ENCODE measurements at regions not wholly inside any gene's neighbourhood (a gene's known extent, or its start where the extent isn't known, plus 50 kb on each side); places are given as distances from the start of the nearest gene placed in this dataset.
"Not testable (repeated sequence)": the region's sequence is repeated elsewhere in the genome, so short reads cannot be mapped to it uniquely, and the experiment has no call there.

DNA sequence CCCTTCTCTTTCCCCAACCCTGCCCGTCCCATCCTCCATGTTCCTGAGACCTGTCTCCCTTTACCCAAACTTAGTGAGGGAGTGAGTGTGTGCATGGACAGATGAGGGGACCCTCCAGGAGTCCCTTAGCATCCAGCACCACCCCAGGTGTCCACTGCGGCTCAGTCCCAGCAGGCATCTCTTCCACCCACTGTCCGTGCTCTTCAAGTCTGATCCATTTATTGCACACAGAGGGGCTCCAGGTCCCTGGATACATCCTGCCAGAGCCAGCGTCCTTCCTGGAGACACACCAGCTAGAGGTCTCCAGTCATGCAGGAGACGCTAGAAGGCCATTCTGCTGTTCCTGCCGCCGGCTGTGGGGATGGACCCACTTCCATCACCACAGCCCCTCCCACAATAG is 239.2 kb downstream of the ADGRD1 start:
- Histone ChIP-seq H3K27me3 (no peaks in the 10 kb centered on the region), H3K27ac (no peak overlapping the region), H3K4me3 (no peak overlapping the region), H3K9me3 (no peaks in the 10 kb centered on the region), H3K4me1 (no peaks in the 10 kb centered on the region), H3K36me3 (no peaks in the 10 kb centered on the region)
- TF ChIP-seq, protein P1, sequence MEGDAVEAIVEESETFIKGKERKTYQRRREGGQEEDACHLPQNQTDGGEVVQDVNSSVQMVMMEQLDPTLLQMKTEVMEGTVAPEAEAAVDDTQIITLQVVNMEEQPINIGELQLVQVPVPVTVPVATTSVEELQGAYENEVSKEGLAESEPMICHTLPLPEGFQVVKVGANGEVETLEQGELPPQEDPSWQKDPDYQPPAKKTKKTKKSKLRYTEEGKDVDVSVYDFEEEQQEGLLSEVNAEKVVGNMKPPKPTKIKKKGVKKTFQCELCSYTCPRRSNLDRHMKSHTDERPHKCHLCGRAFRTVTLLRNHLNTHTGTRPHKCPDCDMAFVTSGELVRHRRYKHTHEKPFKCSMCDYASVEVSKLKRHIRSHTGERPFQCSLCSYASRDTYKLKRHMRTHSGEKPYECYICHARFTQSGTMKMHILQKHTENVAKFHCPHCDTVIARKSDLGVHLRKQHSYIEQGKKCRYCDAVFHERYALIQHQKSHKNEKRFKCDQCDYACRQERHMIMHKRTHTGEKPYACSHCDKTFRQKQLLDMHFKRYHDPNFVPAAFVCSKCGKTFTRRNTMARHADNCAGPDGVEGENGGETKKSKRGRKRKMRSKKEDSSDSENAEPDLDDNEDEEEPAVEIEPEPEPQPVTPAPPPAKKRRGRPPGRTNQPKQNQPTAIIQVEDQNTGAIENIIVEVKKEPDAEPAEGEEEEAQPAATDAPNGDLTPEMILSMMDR (IDR thresholded peaks at IDR 0.05) = no peak
- TF ChIP-seq POLR2A (IDR thresholded peaks at IDR 0.05) = no peak
- DNase-seq = no peak

- no peaks in the 10 kb centered on the region for H3K9me3 ChIP-seq
- no peak for DNase-seq
- H3K4me3 ChIP-seq = no peak overlapping the region
- H3K27me3 ChIP-seq = no peaks in the 10 kb centered on the region
- H3K27ac ChIP-seq = no peak overlapping the region
- H3K4me1 ChIP-seq = no peaks in the 10 kb centered on the region
- TF ChIP-seq, protein P1 (IDR thresholded peaks at IDR 0.05) = no peak
- no peak for TF ChIP-seq POLR2A (IDR thresholded peaks at IDR 0.05)
- H3K36me3 ChIP-seq = no peaks in the 10 kb centered on the region
These were observed 240.5 kb downstream of the ADGRD1 start for GRCh38 chr12:131194166-131194565.

- no peaks in the 10 kb centered on the region for H3K9me3 ChIP-seq
- H3K4me3 ChIP-seq = no peak overlapping the region
- no peaks in the 10 kb centered on the region for H3K27me3 ChIP-seq
- H3K36me3 ChIP-seq = no peaks in the 10 kb centered on the region
- no peaks in the 10 kb centered on the region for H3K4me1 ChIP-seq
- TF ChIP-seq, protein P1 (IDR thresholded peaks at IDR 0.05) = no peak
- no peak for TF ChIP-seq POLR2A (IDR thresholded peaks at IDR 0.05)
- DNase-seq = peak in 1 of 3 donors; percentile 38
- no peak overlapping the region for H3K27ac ChIP-seq
These were observed 242.1 kb downstream of the ADGRD1 start for GRCh38 chr12:131195796-131196195.

- no peak for TF ChIP-seq POLR2A (IDR thresholded peaks at IDR 0.05)
- TF ChIP-seq, protein P1 (IDR thresholded peaks at IDR 0.05) = no peak
- no peaks in the 10 kb centered on the region for H3K27me3 ChIP-seq
- H3K4me1 ChIP-seq = no peaks in the 10 kb centered on the region
- DNase-seq = peak in 1 of 3 donors; percentile 22
- no peak overlapping the region for H3K27ac ChIP-seq
- H3K9me3 ChIP-seq = no peaks in the 10 kb centered on the region
- no peaks in the 10 kb centered on the region for H3K36me3 ChIP-seq
- no peak overlapping the region for H3K4me3 ChIP-seq
These were observed 242.5 kb downstream of the ADGRD1 start for GRCh38 chr12:131196220-131196619.

DNA sequence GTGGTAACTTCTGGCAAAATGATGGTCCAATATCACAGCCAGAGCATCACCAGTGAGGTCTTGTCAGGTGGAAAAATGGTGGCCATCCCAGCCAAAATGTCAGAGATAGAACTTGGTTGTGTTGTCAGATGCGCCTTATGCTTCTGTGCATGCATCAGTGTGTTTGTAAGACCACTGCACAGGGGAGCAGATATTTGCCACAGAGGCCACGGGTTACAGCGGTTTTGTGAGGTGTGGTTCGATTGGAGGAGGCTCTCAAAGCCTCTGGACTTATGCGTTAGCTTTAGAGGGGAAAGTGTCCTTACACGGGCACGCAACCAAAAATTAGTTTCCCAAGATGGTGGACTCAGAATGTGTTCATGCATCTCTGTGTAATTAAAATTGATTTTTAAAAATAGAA is 243.8 kb downstream of the ADGRD1 start:
- Histone ChIP-seq H3K4me1 (no peaks in the 10 kb centered on the region), H3K9me3 (no peaks in the 10 kb centered on the region), H3K27me3 (no peaks in the 10 kb centered on the region), H3K27ac (no peak overlapping the region), H3K36me3 (no peaks in the 10 kb centered on the region), H3K4me3 (no peak overlapping the region)
- TF ChIP-seq POLR2A (IDR thresholded peaks at IDR 0.05) = no peak
- TF ChIP-seq, protein P1 (IDR thresholded peaks at IDR 0.05) = no peak
- no peak for DNase-seq

DNA sequence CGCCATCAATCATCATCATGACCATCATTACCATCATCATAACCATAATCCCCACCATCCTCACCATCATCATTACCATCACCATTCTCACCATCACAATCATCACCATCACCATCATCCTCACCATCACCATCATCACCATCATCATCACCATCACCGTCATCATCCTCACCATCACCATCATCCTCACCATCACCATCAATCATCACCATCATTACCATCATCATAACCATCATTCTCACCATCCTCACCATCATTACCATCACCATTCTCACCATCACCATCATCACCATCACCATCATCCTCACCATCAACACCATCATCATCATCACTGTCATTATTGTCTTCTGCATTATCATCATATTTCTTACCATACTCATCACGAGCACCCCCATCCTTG is 245.5 kb downstream of the ADGRD1 start:
- Histone ChIP-seq H3K9me3 (no peaks in the 10 kb centered on the region), H3K36me3 (no peaks in the 10 kb centered on the region), H3K27ac (no peak overlapping the region), H3K4me1 (no peaks in the 10 kb centered on the region), H3K27me3 (no peaks in the 10 kb centered on the region), H3K4me3 (no peak overlapping the region)
- DNase-seq = no peak
- TF ChIP-seq, protein P1 (IDR thresholded peaks at IDR 0.05) = no peak
- no peak for TF ChIP-seq POLR2A (IDR thresholded peaks at IDR 0.05)

DNA sequence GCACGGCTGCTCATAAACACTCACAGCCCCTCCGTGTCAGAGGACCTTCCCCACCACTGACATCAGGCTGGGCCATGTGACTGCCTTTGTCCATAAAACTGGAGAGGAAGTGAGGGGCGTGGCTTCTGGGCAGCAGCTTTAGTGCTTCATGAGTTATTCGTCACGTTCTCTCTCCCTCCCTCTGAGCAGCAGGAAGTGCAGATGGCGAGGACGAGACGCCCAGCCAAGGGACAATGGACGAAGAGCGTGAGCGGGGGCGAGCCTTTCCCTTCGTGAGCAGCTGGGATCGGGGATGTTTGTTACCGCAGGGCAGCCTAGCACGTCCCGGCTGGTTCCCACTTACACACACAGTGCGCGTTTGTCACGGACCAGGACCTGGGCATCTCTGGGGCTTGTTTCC is 248.2 kb downstream of the ADGRD1 start:
- not testable (repeated sequence) for DNase-seq, H3K27me3 ChIP-seq, H3K9me3 ChIP-seq, H3K27ac ChIP-seq, H3K36me3 ChIP-seq, H3K4me3 ChIP-seq, H3K4me1 ChIP-seq
